DMS153 treated with DMSO at 0.1 percent for 48 hours (cell line): ENCODE measurements at regions not wholly inside any gene's neighbourhood (a gene's known extent, or its start where the extent isn't known, plus 50 kb on each side); places are given as distances from the start of the nearest gene placed in this dataset.
A peak's percentile ranks its signal among the peaks of the same experiment; 100 is the strongest.

Source experiments
- DNase-seq: peaks from one replicate; lab custom pipeline; 2025; ENCODE audit not compliant: unreplicated experiment; lab: John Stamatoyannopoulos, UW

DNA sequence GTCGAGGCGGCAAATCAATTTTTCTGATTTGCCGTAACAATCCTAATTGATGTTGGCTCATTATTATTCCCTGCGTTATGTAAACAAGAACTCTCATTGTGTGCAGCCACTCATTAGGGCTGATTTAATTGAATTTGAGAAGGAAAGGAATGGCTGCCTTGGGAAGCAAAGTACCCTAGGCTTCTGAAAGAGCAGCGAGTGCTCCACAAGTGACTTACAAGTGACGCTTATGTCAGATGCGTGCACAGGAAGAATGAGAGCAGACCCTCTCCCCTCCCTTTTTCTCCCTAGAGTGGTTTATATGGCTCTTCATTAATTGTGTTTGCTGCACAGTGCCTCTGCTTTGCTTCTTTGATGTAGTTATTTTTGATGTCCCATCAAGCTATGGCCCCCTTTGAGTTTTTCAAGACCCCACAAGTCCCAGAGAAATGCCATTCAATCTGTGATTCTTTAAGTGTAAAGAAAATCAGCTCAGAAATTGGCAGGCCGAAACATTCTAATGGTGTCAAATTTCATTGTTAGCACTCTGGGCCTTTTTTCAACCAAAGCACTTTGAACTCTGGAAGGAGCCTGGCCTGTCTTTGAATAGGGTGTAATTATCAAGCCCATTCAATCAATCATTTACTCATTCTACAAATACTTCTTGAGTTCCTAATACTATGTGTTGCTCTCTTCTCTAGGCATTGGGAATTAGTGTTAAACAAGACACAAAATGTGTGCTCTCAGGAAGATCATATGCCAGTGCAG, 86.8 kb upstream of the VAV3 start:
- DNase-seq: peak; percentile 61

DNA sequence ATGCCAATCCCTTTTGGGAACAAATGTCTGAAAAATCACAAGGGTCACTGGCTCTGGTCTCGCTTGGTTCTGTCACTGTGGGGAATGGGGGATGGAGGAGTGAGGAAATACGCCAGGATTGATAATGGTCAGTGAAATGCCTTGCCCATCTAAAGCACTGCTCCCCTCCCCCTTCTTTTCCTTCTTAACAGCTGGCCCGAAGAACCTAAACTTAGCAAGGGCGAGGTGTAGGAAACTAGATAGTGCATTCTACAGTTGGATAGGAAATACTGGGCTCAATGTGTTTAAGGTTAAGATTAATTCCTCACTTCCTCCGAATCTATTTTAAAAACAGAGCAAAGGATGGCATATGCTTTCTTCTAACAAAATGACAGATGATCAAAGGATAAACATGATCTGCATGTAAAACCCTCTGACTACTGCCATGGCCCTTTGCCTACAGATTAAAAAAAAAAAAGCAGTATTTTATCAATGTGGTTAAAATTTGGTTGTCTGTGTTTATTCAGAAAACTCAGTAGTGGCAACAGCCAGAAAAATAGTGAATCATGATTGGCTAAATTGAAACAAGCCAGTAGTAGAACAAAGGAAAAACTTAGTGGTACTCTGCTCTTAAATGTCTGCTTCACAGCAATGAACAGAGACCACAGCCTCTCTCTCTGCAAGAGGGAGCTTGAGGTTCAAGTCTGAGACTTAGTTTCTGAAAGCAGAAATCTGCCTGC, 86.1 kb upstream of the VAV3 start:
- DNase-seq: no peak

DNA sequence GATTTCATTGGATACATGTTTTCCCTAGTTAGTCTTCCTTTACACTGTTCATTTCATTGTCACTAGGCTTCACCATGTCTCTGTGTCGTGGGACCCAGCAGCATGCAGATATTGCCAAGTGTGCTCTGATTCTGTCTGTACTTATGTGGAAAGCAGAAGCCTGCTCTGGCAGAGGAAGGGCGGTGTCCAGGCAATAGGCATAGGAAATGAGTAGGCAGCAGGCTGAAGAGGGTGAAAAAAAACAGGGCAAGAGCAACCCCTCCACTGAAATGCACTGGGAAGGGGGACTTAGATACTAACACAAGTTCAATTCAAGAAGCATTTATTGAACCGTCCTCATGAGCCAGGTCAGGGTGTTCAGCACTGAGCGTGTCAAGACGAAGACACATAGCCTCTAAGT, 85.2 kb upstream of the VAV3 start:
- DNase-seq: no peak

DNA sequence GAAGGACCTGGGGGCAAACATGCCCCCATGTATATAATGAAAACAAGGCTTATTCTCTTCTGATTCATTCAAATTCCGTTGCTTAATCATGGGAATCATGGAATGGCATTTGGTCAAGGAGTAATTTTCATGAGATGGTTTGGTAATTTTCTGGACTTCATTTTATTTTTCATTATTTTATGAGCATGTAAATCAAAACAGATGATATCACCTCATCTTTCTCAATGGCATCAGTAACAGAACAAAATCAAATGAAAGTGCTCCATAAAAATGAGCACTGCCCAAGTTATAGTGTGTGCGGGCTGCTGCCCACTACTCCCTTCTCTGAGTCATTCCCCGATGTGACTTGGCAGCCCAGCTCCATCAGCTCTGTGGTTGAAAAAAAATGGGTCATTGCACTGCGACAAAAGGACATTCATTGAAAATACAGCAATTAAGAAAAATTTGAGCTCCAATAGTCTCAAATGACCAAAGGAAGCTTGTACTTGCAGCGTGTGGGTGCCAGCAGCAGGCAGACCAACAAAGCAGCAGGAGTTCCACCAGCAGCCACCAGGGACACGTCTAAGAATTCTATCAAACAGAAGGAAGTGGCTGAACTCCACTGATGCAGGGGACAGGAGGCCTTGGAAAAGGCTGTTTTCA, 84.3 kb upstream of the VAV3 start:
- peak; percentile 9 for DNase-seq

DNA sequence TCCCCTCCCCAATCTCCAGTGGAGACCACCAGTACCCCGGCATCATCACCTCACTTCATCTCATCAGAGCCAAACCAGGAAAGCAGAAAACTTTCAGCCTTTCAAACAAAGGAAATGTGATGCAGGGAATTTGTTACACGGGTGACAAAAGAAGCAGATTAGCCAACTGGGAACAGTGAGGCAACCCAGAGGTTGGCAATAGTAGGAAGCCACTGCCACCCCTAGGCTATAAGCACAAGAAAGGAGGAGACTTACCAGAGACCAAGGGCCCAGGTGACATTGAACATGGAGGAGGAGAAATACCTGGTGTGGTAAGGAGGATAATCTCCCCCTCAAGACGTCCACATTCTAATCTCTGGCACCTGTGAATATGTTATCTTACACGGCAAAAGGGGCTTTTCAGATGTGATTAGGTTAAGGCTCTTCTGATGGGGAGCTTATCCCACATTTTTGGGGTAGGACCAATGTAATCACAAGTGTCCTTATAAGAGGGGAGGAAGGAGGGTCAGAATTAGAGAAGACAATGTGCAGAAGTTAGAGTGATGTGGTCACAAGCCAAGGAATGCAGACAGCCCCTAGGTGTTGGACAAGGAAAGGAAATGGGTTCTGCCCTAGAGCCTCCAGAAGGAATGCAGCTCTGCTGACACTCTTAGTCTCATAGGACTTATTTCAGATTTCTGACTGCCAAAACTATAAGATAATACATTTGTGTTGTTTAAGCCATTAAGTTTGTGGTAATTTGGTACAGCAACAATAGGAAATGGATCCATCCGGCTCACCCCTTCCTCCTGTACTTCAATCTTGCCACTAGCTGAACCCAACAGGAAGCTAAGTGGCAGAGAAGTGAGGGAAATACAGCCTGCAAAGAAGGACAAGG, 83.6 kb upstream of the VAV3 start:
- DNase-seq: no peak

DNA sequence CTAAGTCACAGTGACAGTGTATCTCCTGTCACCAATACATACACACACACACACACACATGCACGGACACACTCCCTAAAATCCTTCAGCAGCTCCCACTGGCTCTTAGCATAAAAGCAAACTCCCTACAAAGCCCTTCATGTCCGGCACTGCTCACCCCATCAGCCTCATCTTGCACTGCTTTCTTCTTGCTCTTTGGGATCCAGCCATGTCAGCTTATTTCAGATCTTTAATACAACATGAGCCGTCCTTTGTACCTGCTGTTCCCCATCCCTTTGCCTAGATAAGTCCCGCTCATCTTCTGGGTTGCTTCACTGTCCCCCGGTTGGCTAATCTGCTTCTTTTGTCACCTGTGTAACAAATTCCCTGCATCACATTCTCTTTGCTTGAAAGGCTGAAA, 82.1 kb upstream of the VAV3 start:
- DNase-seq: no peak

DNA sequence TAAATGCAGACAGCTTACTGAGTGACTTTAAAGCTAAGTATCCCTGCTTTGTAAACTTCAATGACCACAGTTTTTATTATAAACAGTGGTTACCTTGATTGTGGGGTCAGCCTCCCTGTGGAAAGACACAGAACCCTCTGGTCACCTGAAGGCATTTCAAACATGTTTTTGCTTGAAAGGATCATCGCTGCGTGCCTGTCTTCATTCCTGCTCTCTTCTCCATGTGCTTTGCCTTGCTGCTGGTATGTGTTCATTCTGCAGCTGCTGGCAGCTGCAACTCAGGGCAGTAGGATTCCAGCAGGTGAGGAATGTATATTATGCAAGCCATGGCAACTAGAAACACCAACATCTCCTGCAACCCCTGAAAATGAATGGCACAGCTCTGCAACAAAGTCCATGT, 81.0 kb upstream of the VAV3 start:
- DNase-seq: no peak

DNA sequence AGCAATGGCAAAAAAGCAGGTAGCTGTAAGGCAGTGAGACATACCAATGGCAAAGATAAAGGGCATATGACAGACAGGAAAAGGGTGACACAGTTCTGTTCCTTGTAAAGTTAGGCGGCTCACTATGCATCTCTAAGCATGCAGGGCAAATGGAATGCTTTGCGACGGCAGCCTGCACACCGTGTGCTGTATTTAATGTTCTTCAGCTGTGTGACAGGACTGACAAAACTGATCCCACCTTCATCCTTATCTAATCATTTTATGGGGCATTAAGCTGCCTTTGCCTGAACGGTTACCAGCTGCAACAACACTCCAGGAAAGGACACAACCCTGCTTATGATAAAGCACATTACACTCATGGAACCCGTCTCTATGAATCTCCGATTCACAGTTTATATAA, 80.5 kb upstream of the VAV3 start:
- DNase-seq: no peak

DNA sequence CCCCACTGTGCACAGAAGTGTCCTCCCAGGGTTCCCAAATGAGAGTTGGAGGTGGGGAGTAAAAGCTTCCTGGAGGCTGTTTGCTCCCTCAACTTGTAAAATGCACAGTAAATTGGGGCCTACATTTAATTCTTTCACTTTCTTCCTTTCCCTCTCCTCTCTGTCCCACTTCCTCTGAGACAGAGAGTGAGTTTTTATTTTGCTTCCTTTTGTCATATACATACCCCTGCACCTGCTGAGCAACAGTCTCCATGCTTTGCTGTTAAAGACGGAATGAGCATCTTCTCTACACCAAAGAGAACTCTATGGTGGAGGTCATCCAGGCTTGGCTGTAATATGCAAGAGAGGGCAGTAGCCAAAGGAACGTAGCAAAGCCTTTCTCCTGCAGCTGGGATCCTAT, 79.3 kb upstream of the VAV3 start:
- DNase-seq: no peak

DNA sequence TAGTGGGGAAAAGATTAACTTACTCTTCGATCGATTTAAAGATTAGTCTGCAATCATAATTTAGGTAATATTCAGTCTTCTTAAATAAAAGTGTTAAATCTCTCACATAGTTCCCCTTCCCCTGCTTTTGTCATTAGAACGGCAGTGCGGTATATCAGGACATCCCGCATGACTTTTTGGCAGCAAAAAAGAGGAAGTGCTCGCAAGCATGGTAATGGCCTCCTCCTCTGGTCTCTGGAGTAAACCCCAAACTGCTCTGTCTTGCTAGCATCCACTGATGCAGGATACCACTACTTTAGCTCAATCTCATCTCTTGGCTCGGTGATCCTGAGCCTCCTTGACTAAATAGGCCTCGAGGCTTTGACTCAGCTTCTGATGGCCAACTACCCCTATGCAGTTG, 78.7 kb upstream of the VAV3 start:
- DNase-seq: no peak

DNA sequence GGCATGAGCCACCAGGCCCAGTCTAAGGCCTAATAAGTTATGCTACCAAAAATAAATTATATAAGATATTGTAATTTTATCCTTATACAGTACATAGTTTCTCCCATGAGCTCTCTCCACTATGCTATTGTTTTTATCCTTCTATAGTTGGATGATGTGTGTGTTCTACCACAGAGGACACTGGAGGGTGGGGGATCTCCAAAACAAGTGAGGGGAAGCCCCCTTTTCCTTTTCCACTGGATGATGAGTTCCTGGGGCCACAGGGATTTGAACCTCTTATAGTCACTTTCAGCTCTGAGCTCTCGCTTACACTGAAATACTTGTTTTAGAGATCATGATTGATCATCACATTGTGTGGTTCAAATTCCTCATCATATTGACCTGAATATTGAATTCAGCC, 77.6 kb upstream of the VAV3 start:
- no peak for DNase-seq

DNA sequence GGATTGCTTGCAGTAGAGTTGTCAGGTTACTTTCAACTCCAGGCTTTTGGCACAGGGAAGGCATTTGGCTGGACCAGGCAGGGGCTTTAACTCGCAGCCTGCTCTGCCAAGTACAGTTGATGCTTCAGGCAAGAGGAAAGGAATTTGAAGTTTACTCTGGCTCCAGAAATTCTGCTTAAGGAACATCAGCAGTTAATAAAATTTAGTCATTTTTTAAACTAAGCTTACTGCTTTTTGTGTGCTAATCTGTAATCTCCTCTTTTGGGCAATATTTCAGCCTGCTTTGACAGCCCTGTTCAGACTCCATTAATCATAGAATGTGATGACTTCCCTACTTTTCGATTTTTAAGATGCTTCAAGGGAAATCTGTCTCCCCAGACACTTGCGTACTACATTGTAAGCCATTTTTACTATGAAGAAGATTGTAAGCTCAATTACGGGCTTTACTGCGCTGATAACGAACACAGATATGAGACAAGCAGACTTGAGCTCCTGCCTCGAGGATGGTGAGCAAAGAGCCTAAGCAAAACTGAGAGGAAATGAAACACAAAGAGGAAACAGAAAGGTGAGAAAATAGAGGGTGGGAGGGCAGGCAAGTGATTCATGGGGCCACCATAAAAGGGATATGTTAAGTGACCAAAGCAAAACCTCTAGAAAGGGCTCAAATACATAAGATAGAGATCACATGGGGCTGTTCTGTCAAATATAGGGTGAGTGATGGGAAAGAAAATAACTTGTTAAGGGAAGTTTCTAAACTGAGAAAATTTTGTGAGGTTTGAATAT, 76.6 kb upstream of the VAV3 start:
- no peak for DNase-seq

DNA sequence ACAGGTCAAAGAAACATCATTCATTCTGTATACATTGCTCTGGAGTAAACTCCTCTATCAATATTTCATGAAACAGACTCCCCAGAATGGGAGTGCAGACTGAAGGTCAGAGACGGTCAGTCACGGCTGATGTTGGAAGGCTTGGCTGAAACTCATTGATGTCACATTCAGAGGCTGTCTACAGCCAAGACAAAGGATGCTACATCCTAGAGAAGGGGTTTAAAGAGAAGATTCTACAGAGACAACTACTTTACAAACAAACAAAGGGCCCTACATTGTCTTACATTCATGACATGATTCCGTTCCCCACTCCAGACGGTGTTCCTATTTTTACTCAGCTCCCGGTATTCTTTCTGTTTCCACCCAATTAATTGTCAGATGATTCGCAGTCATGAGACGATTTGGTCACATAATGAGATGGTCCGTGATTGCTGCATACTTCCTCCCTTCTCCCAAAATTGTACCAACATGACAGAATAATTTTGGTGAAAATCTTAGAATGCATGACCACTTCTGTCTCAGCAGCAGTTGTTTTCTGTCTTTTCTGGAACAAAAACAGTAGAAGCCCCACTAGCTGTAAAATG, 73.8 kb upstream of the VAV3 start:
- DNase-seq: no peak

DNA sequence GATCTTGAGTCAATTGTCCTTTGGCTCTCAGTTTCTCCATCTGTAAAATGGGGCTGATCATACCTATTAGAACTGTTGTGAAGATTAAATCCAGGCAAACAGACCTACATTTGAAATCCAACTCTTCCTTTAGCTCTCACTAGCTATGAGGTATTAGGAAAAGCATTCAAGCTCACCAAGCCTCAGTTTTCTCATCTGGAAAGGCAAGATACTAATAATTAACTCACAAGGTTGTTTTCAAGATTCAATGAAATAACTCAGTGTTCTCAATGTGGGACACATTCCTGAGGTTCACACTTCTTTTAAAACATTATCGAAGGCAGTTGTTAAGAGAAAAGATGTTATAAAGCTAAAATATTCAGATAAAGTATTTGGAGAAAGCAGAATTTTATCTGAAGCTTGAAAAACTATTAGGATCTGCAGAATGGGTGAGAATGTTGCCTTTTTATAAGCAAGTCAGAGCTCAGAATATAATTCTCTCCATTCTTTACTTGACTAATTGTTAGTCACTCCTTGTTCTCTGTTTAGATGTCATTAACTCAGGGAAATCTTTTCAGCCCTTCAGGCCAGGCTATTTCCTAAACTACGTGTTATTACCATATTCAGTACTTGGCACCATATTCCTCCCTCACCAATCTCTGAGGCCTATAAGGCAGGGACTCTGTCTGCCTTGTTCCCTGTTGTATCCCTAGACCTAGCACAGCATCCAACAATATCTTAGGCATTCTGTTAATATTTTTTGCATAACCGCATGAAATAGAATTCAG, 72.0 kb upstream of the VAV3 start:
- no peak for DNase-seq

DNA sequence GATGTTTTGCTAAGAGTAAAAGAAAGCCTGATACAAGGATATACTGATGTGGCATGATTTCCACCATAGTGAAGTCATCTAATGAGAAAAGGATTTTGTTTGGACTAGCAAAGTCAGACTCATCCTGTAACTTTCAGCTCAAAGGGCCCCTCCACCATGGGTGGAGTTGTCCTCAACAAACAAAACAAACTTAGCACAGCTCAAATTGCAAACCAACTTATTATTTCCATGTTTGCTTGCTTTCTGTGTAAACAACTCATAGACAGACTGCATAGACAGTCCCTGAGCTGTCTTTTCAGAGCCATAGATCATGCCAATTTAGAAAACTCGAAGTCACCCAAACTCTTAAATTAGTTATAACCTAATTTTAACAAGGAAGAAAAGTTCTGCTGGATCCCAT, 69.4 kb upstream of the VAV3 start:
- DNase-seq: no peak

DNA sequence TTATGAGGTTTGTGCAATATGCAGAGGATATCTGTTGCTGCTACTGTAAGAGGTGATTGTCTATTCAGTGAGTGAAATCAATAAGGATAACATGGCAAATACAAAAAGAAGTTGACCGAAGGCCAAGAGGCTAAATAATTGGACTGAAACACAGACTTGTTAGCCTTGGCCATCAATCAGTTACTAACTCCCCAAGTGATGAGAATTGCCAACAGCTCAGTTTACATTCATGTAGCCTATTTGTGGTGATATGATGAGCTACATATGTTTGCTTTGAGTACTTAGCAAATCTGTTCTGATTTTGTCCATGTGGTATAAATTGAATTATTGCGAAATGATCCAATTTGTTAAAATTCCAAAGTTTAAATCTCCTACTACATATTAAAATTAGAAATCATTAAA, 68.6 kb upstream of the VAV3 start:
- DNase-seq: no peak

DNA sequence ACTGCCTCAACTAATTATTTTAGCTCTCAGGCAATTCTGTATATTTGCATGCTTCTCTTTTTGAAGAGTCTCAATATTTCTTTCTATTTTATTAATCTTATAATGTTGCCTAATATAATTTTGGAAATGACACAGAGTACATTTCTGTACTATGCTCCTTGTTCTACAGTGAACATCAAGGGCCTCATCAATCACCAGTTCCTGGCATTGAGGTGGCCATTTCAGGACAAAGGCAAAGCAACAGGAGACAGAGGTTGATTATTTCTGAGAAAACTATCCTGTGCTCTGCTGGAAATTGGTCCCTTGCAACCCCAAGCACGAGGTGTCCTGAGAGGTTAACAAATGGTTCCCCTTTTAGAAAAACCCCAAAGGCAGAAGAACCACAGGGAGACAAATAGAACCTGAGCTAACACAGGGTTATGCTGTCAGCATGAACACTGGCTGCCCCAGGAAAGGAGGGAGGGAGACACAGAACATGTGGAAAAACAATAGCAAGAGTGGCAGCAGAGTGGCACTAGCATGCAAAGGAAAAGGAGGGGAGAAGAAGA, 63.9 kb upstream of the VAV3 start:
- no peak for DNase-seq

DNA sequence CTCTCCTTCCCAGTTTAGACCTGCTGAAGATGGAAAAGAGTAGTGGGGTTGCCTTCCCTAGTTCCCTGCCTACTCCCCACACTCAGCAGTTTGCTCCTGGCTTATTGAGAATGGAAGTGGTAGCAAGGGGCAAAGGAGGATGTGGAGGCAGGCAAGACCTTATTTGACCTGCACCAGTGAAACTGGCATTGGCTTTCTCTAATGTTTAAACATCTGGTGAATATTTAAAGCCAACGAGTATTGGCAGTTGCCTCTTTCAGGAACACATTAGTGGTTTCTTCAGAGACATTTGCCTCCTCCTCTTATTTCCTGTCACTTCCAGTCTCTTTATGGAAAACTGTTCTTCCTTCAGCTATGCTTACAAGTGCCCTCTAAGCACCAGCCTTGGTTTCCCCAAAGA, 62.4 kb upstream of the VAV3 start:
- DNase-seq: no peak

DNA sequence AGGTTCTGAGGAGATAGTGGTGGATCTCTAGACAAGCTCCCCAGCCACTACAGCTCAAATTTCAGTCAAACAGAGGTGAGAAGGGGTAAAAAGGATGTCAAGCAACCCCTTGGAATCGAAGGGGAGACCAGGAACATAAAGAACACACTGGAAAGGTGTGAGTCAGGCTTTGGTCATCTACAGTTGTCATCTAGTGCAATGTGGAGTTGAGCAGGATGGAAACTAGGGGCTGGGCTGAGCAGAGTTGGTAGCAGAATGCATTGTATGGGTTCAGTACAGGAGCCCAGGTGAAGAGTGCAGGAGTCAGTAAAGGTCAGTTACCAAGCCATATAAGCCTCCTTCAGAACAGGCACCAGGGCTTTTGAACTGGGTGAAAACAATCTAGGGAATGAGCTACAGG, 52.7 kb upstream of the VAV3 start:
- no peak for DNase-seq
